GM19395 (cell line): ENCODE measurements at regions not wholly inside any gene's neighbourhood (a gene's known extent, or its start where the extent isn't known, plus 50 kb on each side); places are given as distances from the start of the nearest gene placed in this dataset.
"Not testable (repeated sequence)": the region's sequence is repeated elsewhere in the genome, so short reads cannot be mapped to it uniquely, and the experiment has no call there.

Experiments used
- ATAC-seq: cut with Tn5 transposase; IDR thresholded peaks from one replicate; pipeline ENCODE4 v1.9.1; 2021; ENCODE audit warnings: mild to moderate bottlenecking, moderate library complexity; ENCODE audit not compliant: unreplicated experiment

- ATAC-seq = no peak
These were observed 219.0 kb upstream of the SPRY2 start for GRCh38 chr13:80559944-80560343.

- ATAC-seq = no peak
These were observed 217.1 kb upstream of the SPRY2 start for GRCh38 chr13:80558074-80558473.

- ATAC-seq = no peak
These were observed 215.1 kb upstream of the SPRY2 start for GRCh38 chr13:80555796-80556678.

- no peak for ATAC-seq
These were observed 212.0 kb upstream of the SPRY2 start for GRCh38 chr13:80552851-80553440.

GRCh38 chr13:80551650-80552497 is 210.9 kb upstream of the SPRY2 start:
- no peak for ATAC-seq

- no peak for ATAC-seq
These were observed 210.1 kb upstream of the SPRY2 start for GRCh38 chr13:80550971-80551441.

DNA sequence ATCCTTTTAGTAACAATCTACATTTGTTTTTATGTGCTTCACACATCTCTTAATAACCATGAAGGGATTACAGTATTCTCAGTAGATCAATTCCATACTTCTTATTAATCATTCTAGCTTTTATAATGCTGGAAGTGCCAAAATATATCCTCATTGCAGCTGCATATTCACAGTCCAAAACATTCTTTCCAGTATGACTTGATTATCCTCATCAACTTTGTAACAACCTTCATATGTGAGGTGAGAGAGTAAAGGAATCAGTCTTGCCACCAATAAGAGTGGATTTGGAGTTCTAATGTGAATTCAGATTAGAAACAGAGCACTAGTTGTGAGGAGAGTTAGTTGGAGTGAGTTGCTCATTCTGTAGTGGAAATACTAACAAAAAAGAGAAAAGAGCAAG is 208.0 kb upstream of the SPRY2 start:
- ATAC-seq = no peak

DNA sequence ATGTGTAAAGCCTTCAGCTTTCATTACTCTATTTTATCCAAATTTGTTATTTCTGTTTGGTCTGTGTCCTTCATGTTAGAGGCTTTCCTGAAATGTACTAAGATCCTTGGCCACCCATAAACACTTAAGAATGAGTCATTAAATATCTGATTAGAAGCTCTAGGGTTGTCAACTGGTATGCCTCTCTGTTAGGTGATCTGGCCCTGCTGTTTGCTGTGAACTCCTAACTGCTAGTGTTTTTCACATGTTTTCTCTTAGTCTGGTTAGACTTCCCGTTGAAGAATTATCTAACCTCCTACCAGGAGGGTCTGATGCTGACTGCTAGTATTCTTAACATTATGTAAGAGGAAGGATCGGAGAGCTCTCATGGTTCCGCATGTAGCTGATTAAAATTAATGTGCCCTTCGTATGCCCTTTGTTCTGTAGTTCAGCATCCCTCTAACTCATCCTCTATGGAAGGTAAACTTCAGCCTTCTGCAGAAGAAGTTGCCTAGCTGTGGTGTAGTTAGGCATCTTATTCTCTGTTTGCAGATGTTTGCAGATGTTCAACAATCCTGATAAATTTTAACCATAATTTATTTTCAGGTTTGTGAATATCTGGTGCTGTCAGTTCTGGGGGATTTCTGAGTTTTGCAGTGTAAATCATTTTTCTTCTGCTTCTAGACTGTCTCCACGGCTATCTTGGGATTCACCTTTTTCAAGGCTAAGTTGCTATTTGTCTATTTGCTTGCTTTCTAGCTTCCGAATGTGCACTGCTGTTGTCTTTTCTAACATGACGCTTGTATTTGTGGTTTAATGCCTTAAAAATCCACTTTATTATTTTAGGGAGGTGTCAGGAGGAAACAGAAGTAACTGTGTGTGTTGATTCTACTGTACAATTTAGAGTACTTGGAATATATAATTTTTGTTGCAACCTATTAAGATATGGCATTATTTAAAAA is 207.2 kb upstream of the SPRY2 start:
- no peak for ATAC-seq

GRCh38 chr13:80547341-80547740 is 206.4 kb upstream of the SPRY2 start:
- ATAC-seq = no peak

DNA sequence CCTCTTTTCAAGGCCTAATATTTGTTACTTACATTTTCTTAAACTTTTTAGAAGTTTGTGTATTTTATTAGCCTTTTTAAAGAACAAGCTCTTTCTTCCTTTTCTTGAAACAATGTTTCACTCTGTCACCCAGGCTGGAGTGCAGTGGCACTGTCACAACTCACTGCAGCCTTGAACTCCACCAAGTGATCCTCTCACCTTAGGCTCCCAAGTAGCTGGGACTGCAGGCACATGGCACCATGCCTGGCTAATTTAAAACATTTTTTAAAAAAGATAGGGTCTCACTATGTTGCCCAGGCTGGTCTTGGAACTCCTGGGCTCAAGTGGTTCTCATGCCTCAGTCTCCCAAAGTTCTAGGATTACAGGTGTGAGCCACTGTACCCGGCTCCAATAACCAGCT is 192.2 kb upstream of the SPRY2 start:
- ATAC-seq = no peak

- no peak for ATAC-seq
These were observed 190.0 kb upstream of the SPRY2 start for GRCh38 chr13:80530902-80531301.

DNA sequence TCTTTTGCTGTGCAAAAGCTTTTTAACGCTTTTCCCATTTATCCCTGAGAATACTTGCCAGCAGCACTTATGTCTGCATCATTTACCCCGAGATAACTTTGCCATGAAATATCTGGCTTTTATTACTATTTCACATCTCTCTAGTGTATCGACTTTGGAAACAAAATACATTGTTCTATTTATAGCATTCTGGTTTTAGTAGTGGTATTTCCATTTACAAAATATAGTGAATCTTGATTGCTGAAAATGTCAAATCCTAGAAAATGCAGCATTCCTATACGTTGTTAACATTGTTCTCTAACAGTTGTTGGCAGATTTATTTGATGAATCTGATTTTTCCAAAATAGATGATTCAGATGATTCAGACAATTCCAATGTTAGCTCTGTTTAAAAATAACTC is 189.3 kb upstream of the SPRY2 start:
- ATAC-seq = no peak

- ATAC-seq = no peak
These were observed 188.8 kb upstream of the SPRY2 start for GRCh38 chr13:80529734-80530133.

GRCh38 chr13:80528733-80529132 is 187.8 kb upstream of the SPRY2 start:
- ATAC-seq = no peak

DNA sequence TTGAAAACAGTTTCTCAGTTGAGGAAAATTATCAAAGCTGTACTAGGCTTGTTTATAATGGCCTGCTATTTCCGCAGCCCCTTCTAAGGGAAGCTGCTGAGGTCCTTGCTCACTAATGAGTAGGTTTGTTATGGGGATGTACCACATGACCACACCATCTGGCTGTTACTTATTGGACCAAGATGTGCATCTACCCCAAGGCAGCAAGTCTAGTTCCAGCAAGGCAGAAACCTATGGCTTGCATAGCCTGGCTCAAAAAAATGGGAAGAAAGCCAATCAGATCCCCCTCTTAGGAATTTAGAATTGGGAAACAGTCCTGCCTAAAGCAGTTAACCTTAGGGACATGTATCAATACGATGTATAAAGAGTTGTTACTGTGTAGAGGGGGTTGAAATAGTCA is 186.5 kb upstream of the SPRY2 start:
- no peak for ATAC-seq

DNA sequence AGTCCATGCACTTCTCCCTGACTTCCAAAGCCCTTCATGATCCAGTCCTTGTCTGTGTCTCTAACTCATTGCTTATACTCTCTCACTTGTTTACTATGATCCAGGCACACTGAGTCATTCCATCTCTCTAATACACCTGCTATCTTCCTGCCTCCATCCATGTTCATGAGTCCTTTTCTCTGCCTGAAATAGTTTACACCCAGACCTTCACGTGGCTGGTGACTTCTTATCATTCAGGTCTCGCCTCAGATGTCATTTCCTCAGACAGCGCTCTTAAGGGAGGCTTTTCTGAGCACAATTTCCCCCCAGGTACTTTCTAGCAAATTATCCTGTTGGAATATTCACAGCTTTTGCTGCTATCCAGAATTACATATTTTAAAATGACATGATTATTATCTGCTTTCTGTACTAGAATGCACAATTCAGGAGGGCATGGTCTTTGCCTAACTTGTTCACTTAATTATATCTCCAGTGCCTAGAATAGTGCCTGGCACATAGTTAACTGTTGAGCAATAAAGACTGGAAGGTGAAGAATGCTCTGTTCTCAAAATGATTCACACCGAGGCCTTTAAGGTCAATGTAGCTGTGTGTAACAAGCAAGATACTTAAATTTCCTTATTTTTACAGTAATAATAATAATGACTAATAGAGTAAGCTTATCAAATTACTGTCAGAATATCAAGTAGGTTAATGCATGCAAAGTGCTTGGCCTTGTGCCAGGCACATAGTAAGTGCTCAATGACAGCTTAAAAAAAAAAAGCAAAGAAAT is 183.7 kb upstream of the SPRY2 start:
- ATAC-seq = no peak

DNA sequence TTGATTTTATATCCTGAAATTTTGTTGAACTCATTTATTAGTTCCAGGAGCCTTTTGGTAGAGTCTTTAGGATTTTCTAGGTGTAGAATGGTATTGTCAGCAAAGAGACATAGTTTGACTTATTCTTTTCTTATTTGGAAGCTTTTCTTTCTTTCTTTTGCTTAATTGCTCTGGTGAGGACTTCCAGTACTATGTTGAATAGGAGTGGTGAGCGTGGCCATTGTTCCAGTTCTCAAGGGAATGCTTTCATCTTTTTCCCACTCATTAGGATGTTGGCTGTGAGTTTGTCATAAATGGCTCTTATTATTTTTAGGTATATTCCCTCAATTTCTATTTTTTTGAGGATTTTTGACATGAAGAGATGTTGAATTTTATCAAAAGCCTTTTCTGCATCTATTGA is 182.2 kb upstream of the SPRY2 start:
- ATAC-seq = no peak

GRCh38 chr13:80522463-80522862 is 181.5 kb upstream of the SPRY2 start:
- ATAC-seq = not testable (repeated sequence)

GRCh38 chr13:80516818-80517348 is 176.0 kb upstream of the SPRY2 start:
- ATAC-seq = no peak
